ENCODE measurements at regions not wholly inside any gene's neighbourhood (a gene's known extent, or its start where the extent isn't known, plus 50 kb on each side); places are given as distances from the start of the nearest gene placed in this dataset.

DNA sequence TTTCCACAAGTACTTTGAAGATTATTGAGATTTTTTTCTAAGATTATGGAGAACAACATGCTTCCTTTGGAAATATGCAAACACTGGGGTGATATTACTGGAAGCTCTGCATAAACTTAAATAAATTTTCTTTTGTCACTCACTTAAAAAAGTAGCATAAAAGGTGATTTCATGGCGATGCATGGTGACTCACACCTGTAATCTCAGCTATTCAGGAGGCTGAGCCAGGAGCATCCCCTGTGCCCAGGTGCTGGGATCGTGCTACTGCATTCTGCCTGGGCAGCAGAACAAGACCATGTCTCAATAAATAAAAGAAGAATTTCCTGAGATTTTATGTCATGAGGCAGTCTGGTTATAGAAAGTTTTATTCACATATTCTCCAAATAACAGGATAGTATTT is 679.1 kb upstream of the CDH2 start:
- TF ChIP-seq POLR2A (IDR thresholded peaks at IDR 0.05; ENCODE audit: low read length): no peak
- TF ChIP-seq GATA1 (IDR thresholded peaks at IDR 0.05; ENCODE audit: low read depth, low read length): no peak

All from erythroblast (primary cell).